SK-N-SH (cell line): ENCODE measurements at regions not wholly inside any gene's neighbourhood (a gene's known extent, or its start where the extent isn't known, plus 50 kb on each side); places are given as distances from the start of the nearest gene placed in this dataset.

Source experiments
- CTCF ChIA-PET: fragments of 300-600, 350-600 bp; formaldehyde crosslinking; extraction: SDS; loops from one replicate; lab custom pipeline; 2021; lab: Yijun Ruan, JAX
- POLR2A ChIA-PET: fragments of 350-600 bp; sonication (Branson Sonifier 250); formaldehyde crosslinking; extraction: SDS; loops from one replicate; lab custom pipeline; 2020; ENCODE audit warnings: antibody characterized with exemption, inconsistent platforms; lab: Yijun Ruan, JAX
- DNase-seq: peaks from one replicate; pipeline ENCODE4 v3.0.0; 2012
- H2AFZ ChIP-seq: fragments of 200-600 bp; sonication (generic); 2 replicates; pipeline ENCODE4 v1.8.1; 2016; ENCODE audit warnings: antibody characterized with exemption, mild to moderate bottlenecking, low read depth
- H3F3A ChIP-seq: fragments of 200-600 bp; sonication (generic); replicated peaks from 2 replicates; pipeline ENCODE3; 2016; ENCODE audit warnings: antibody characterized with exemption, mild to moderate bottlenecking; ENCODE audit not compliant: insufficient read depth
- H3K27ac ChIP-seq, 2 experiments: fragments of 200-500 bp in 1 of 2; fragments of 200-600 bp in 1 of 2; sonication (Bioruptor generic) in 1 of 2; sonication (generic), shearing (Covaris generic) in 1 of 2; 2 replicates each; pipeline versions ENCODE4 v1.5.1 to v1.6.1; 2014 to 2016; ENCODE audit warnings: low read depth in 2 of 2, inconsistent platforms in 1 of 2, low read length in 1 of 2, mild to moderate bottlenecking in 1 of 2, mixed read lengths in 1 of 2
- H3K27me3 ChIP-seq: fragments of 200-600 bp; sonication (generic), shearing (Covaris generic); 2 replicates; pipeline ENCODE4 v1.6.1; 2016; ENCODE audit warnings: mixed run types; ENCODE audit not compliant: insufficient read depth
- H3K36me3 ChIP-seq, 2 experiments: fragments of 200-500 bp in 1 of 2; fragments of 200-600 bp in 1 of 2; sonication (Bioruptor generic) in 1 of 2; sonication (generic) in 1 of 2; replicated peaks in 1 of 2; 2 replicates each; pipeline versions ENCODE3 to v1.5.1; 2014 to 2016; ENCODE audit warnings: low read length in 1 of 2, mild to moderate bottlenecking in 1 of 2; ENCODE audit not compliant: insufficient read depth in 2 of 2, control insufficient read depth in 1 of 2
- H3K4me1 ChIP-seq, 2 experiments: fragments of 200-500 bp in 1 of 2; fragments of 200-600 bp in 1 of 2; sonication (Bioruptor generic) in 1 of 2; sonication (generic), shearing (Covaris generic) in 1 of 2; 2 replicates each; pipeline versions ENCODE4 v1.5.1 to v1.6.1; 2014 to 2016; ENCODE audit warnings: low read depth in 1 of 2, low read length in 1 of 2, mixed run types in 1 of 2; ENCODE audit not compliant: insufficient read depth in 2 of 2, control insufficient read depth in 1 of 2
- H3K4me2 ChIP-seq: fragments of 200-600 bp; sonication (generic), shearing (Covaris generic); 2 replicates; pipeline ENCODE4 v1.6.1; 2017; ENCODE audit warnings: mixed run types
- H3K4me3 ChIP-seq, 2 experiments: fragments of 200-500 bp in 1 of 2; fragments of 200-600 bp in 1 of 2; sonication (Bioruptor generic) in 1 of 2; sonication (generic), shearing (Covaris generic) in 1 of 2; 2 replicates each; pipeline versions ENCODE4 v1.5.1 to v1.8.1; 2014 to 2016; ENCODE audit warnings: low read depth in 2 of 2, inconsistent platforms in 1 of 2, low read length in 1 of 2, mild to moderate bottlenecking in 1 of 2, mixed read lengths in 1 of 2, moderate library complexity in 1 of 2
- H3K79me2 ChIP-seq: fragments of 200-600 bp; sonication (generic); 2 replicates; pipeline ENCODE4 v1.8.1; 2017; ENCODE audit warnings: mild to moderate bottlenecking; ENCODE audit not compliant: insufficient read depth
- H3K9ac ChIP-seq: fragments of 200-600 bp; sonication (generic); 2 replicates; pipeline ENCODE4 v1.6.1; 2017; ENCODE audit warnings: mixed run types
- H3K9me2 ChIP-seq: fragments of 200-600 bp; sonication (generic); 2 replicates; pipeline ENCODE4 v1.6.1; 2017; ENCODE audit warnings: mixed run types
- H3K9me3 ChIP-seq: fragments of 200-600 bp; sonication (generic); 2 replicates; pipeline ENCODE4 v1.6.1; 2017; ENCODE audit warnings: mixed run types, mild to moderate bottlenecking, moderate library complexity
- H4K20me1 ChIP-seq: fragments of 200-600 bp; sonication (generic); 2 replicates; pipeline ENCODE4 v1.6.1; 2017; ENCODE audit warnings: mild to moderate bottlenecking, mixed run types; ENCODE audit not compliant: insufficient read depth
- CHD2 ChIP-seq: fragments of 150-350 bp; IDR thresholded peaks from 2 replicates; pipeline ENCODE4 v1.6.1; 2018; ENCODE audit warnings: low read length; ENCODE audit not compliant: partially characterized antibody
- CTCF ChIP-seq: fragments of 200-600 bp; sonication (generic); IDR thresholded peaks from 2 replicates; pipeline ENCODE4 v1.6.1; 2017; ENCODE audit warnings: antibody characterized with exemption, mild to moderate bottlenecking, moderate library complexity
- EP300 ChIP-seq, 2 experiments: IDR thresholded peaks; 2 replicates each; pipeline versions ENCODE4 v1.4.0 to v1.6.1; 2012; ENCODE audit warnings: borderline replicate concordance in 1 of 2, low read depth in 1 of 2, low read length in 1 of 2
- EZH2phosphoT487 ChIP-seq: fragments of 200-600 bp; sonication (generic); IDR thresholded peaks from 2 replicates; pipeline ENCODE4 v1.6.1; 2017; ENCODE audit warnings: low read depth, mixed run types, mild to moderate bottlenecking, antibody characterized with exemption, moderate library complexity, borderline replicate concordance
- FOSL2 ChIP-seq: IDR thresholded peaks from 2 replicates; pipeline ENCODE4 v1.4.0; 2012; ENCODE audit warnings: low read depth, mild to moderate bottlenecking, moderate library complexity, borderline replicate concordance
- FOXJ3 ChIP-seq: sonication (generic); formaldehyde crosslinking; IDR thresholded peaks from 2 replicates; pipeline ENCODE4 v1.5.1; 2020; ENCODE audit warnings: mild to moderate bottlenecking, missing genetic modification reagents
- FOXM1 ChIP-seq: IDR thresholded peaks from 2 replicates; pipeline ENCODE4 v1.4.0; 2012; ENCODE audit warnings: low read depth, mild to moderate bottlenecking
- JUND ChIP-seq: IDR thresholded peaks from 2 replicates; pipeline ENCODE4 v1.4.0; 2012
- MXI1 ChIP-seq: IDR thresholded peaks from 2 replicates; pipeline ENCODE4 v1.6.1; 2012; ENCODE audit warnings: mild to moderate bottlenecking, low read depth, low read length, improper control_type of control experiment
- NFIC ChIP-seq: IDR thresholded peaks from 2 replicates; pipeline ENCODE4 v1.4.0; 2012; ENCODE audit warnings: borderline replicate concordance
- RAD21 ChIP-seq: IDR thresholded peaks from 2 replicates; pipeline ENCODE4 v1.6.1; 2012; ENCODE audit warnings: mild to moderate bottlenecking, low read length
- RCOR1 ChIP-seq: fragments of 150-350 bp; IDR thresholded peaks from 2 replicates; pipeline ENCODE4 v1.6.1; 2017; ENCODE audit warnings: antibody characterized with exemption, low read length
- REST ChIP-seq: IDR thresholded peaks from 2 replicates; pipeline ENCODE4 v1.6.1; 2012; ENCODE audit warnings: mild to moderate bottlenecking, low read depth, low read length, moderate library complexity
- RFX5 ChIP-seq: IDR thresholded peaks from 2 replicates; pipeline ENCODE4 v1.6.1; 2012; ENCODE audit warnings: mild to moderate bottlenecking, improper control_type of control experiment, low read length
- SIN3A ChIP-seq: IDR thresholded peaks from 2 replicates; pipeline ENCODE4 v1.6.1; 2012; ENCODE audit warnings: low read depth, mild to moderate bottlenecking, low read length, moderate library complexity, borderline replicate concordance
- SMC3 ChIP-seq: IDR thresholded peaks from 2 replicates; pipeline ENCODE4 v1.6.1; 2012; ENCODE audit warnings: low read depth, low read length, improper control_type of control experiment
- TAF1 ChIP-seq: IDR thresholded peaks from 2 replicates; pipeline ENCODE4 v1.6.1; 2012; ENCODE audit warnings: low read depth, mild to moderate bottlenecking, low read length, moderate library complexity, borderline replicate concordance
- TEAD4 ChIP-seq: IDR thresholded peaks from 2 replicates; pipeline ENCODE4 v1.4.0; 2012; ENCODE audit warnings: mild to moderate bottlenecking, borderline replicate concordance; ENCODE audit not compliant: insufficient read depth
- USF2 ChIP-seq: fragments of 150-350 bp; IDR thresholded peaks from 2 replicates; pipeline ENCODE4 v1.6.1; 2017; ENCODE audit warnings: antibody characterized with exemption, low read length, low read depth, borderline replicate concordance
- YY1 ChIP-seq: IDR thresholded peaks from 2 replicates; pipeline ENCODE4 v1.4.0; 2012; ENCODE audit warnings: low read depth, mild to moderate bottlenecking
- WGBS: methylation state at CpG from one replicate; pipeline ENCODE4 v1.1.6; 2017; ENCODE audit warnings: low lambda C conversion rate; 5-methylcytosine and 5-hydroxymethylcytosine counted together

- ChIA-PET CTCF (interaction anchor here (1.0 to 1.6 kb wide), 2 partner anchors 9 to 38 kb away, joined by 3 read pairs; no protein-coding TSS in a partner anchor), POLR2A (no interaction called here)
- Histone ChIP-seq H3K4me1 (no peaks in the 10 kb centered on the region; a peak in 1 of 4 replicates), H3K9me3 (no peaks in the 10 kb centered on the region), H3K27me3 (no peaks in the 10 kb centered on the region), H3K9ac (no peak overlapping the region), H3K27ac (no peak overlapping the region), H4K20me1 (no peaks in the 10 kb centered on the region), H2AFZ (no peak overlapping the region), H3K79me2 (no peaks in the 10 kb centered on the region), H3K4me3 (no peak overlapping the region), H3K4me2 (no peak overlapping the region), H3K9me2 (no peaks in the 10 kb centered on the region), H3K36me3 (no peaks in the 10 kb centered on the region), H3F3A (no peaks in the 10 kb centered on the region)
- DNase-seq, result no peak
- TF ChIP-seq MXI1 (no peak), USF2 (no peak)
- WGBS, result 55% methylated on average over 2 of the region's 2 CpGs
Observed at GRCh38 chr1:82849460-82849859, 1048.7 kb downstream of the ADGRL2 start.

GRCh38 chr1:82848043-82848442 is 1047.3 kb downstream of the ADGRL2 start:
- H3K9ac ChIP-seq, result no peak overlapping the region
- TF ChIP-seq NFIC, result no peak
- TF ChIP-seq SIN3A, result no peak
- TF ChIP-seq YY1, result no peak
- no peak for TF ChIP-seq EZH2phosphoT487
- TF ChIP-seq MXI1, result no peak
- TF ChIP-seq CHD2, result no peak
- TF ChIP-seq FOXJ3 (CRISPR knock-in tag), result no peak
- no peak for TF ChIP-seq SMC3
- no peak for TF ChIP-seq JUND
- TF ChIP-seq CTCF, result no peak
- TF ChIP-seq FOSL2, result no peak
- no peak for TF ChIP-seq RAD21
- TF ChIP-seq FOXM1, result no peak
- no peak for TF ChIP-seq EP300 (IDR thresholded peaks at IDR 0.05; ENCODE audit: borderline replicate concordance in 1 of 2, low read depth in 1 of 2, low read length in 1 of 2)
- no peak for TF ChIP-seq USF2
- no peak for TF ChIP-seq TAF1
- TF ChIP-seq TEAD4, result no peak
- TF ChIP-seq RFX5, result no peak
- TF ChIP-seq REST, result no peak
- TF ChIP-seq RCOR1, result no peak
- DNase-seq, result no peak
- ChIA-PET CTCF (no interaction called here), POLR2A (no interaction called here)
- H3K9me2 ChIP-seq, result no peaks in the 10 kb centered on the region
- no peaks in the 10 kb centered on the region; a peak in 1 of 4 replicates for H3K4me1 ChIP-seq
- 16% methylated on average over 1 of the region's 1 CpG for whole genome bisulfite sequencing
- H3K27me3 ChIP-seq, result no peaks in the 10 kb centered on the region
- H3K79me2 ChIP-seq, result no peaks in the 10 kb centered on the region
- no peak overlapping the region for H3K4me3 ChIP-seq
- no peak overlapping the region for H3K4me2 ChIP-seq
- no peak overlapping the region for H3K27ac ChIP-seq
- H3K36me3 ChIP-seq, result no peaks in the 10 kb centered on the region
- no peak overlapping the region for H2AFZ ChIP-seq
- no peaks in the 10 kb centered on the region for H4K20me1 ChIP-seq
- H3F3A ChIP-seq, result no peaks in the 10 kb centered on the region
- H3K9me3 ChIP-seq, result no peaks in the 10 kb centered on the region
